NCI-H1436 treated with DMSO at 0.1 percent for 48 hours (cell line): ENCODE measurements at regions not wholly inside any gene's neighbourhood (a gene's known extent, or its start where the extent isn't known, plus 50 kb on each side); places are given as distances from the start of the nearest gene placed in this dataset.
"Not testable (repeated sequence)": the region's sequence is repeated elsewhere in the genome, so short reads cannot be mapped to it uniquely, and the experiment has no call there.

Experiments used
- DNase-seq: peaks from one replicate; lab custom pipeline; 2025; lab: John Stamatoyannopoulos, UW

DNA sequence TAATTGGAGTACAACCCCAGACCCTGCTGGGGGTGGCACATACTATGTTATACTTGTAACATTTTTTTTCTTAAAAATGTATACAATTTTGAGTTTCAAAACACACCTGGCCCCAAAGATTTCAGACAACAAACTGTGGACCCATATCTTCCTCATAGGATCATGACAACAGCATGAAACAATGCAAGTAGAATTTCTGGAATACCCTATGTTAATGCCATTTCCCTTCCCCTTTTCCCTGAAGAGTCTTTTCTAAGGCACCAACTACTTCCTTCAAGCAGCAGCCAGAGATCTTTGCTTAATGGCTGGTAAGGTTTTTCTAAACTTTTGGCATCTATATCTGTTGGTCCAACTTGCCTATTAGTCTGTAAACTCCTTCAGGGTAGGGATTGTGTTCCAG is 99.9 kb upstream of the SERBP1 start:
- no peak for DNase-seq

DNA sequence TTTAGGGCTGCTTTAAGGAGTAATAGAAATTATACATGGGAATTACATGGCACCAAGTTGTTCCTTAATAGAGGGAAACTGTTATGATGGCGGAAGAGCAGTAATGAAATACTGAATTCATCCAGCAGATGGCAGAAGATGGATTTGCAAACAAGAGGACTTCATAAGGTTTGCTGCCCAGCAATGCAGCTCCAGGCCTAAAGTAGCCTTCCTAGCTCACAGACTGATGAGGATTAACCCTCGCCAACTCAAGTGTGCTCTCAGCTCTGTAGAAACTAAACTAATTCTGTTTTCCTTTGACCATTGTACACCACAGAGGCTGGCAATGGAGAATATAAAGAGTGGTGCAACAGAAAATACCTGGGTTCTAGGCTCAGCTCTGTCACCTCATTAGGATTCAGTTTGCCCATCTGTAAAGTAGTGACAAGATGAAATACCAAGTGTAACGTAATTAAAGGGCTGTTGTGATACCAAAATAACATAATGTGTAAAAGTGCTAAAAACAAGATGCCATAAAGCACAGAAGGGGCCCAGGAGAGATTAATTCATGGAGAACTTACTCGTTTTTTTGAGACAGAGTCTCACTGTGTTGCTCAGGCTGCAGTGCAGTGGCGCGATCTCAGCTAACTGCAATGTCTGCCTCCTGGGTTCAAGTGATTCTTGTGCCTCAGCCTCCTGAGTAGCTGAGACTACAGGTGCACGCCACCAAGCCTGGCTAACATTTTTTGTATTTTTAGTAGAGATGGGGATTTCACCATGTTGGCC is 102.4 kb upstream of the SERBP1 start:
- DNase-seq: peak; percentile 17

- DNase-seq: no peak
Measured at GRCh38 chr1:67534627-67535065, 104.4 kb upstream of the SERBP1 start.

GRCh38 chr1:67535474-67535873 is 105.3 kb upstream of the SERBP1 start:
- DNase-seq: no peak

GRCh38 chr1:67536957-67537666 is 106.9 kb upstream of the SERBP1 start:
- no peak for DNase-seq

- DNase-seq: no peak
Measured at GRCh38 chr1:67537667-67538018, 107.4 kb upstream of the SERBP1 start.

DNA sequence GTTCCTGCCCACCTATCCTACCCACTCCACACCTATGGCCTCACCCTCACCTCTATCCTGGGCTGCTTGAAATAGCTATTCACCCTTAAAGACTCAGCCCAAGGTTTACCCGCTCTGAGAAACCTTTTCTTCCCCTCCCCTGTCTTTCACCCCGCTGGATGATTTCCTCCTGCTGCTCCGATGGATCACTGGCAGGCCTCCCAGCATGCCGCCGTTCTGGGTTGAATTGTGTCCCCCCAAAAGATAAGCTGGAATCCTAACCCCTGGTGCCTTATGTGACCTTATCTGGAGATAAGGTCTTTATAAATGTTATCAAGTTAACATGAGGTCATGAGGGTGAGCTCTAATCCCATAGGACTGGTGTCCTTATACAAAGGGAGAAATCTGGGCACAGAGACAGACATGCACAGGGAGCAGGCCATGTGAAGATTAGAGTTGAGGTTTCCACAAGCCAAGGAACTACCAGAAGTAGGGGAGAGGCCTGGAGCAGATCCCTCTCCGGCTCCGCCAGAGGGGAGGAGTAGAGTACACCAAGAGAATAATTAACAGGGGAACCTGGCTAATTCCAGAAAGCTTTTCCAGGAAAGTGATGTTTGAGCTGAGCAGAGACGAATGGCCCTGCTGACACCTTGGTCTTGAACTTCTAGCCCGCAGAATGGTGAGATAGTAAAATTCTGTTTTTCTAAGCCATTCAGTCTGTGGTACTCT is 110.0 kb upstream of the SERBP1 start:
- DNase-seq: no peak

- no peak for DNase-seq
Measured at GRCh38 chr1:67540733-67541125, 110.5 kb upstream of the SERBP1 start.

- DNase-seq: no peak
Measured at GRCh38 chr1:67542747-67543146, 112.5 kb upstream of the SERBP1 start.

GRCh38 chr1:67544921-67545320 is 114.7 kb upstream of the SERBP1 start:
- DNase-seq: no peak

DNA sequence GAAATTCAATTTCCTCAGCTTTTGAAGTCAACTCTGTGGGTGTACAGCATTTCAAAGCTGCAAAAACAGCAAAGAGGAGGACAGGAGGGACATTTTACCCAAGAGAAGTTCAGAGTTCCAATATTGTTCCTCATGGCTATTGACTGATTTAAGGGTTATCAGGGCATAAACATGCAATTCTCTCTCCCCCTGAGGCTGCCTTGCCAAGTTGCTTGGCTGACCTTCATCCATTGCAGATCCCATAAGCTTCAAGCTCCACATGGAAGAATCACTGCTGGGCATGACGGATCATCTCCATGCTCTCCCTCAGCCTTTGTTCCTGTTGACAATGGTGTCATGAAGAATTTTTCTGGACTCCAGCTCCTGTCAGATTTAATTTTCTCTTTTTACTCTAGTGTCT is 115.2 kb upstream of the SERBP1 start:
- no peak for DNase-seq

DNA sequence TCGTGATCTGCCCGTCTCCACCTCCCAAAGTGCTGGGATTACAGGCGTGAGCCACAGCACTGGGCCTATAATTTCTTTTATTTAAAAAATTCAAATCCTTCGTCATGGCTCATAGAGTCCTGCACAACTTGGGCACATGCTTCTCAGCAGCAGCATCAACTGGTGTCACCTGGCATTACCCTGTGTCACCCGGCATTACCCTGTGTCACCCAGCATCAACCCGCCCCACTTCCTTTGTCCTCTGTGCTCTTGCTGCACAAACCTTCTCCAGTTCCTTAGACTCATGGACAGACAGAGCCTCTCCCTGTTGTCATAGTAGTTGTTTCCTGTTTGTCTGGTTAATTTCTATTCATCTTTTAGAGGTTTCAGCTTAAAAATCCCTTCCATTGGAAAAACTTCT is 121.2 kb upstream of the SERBP1 start:
- no peak for DNase-seq

DNA sequence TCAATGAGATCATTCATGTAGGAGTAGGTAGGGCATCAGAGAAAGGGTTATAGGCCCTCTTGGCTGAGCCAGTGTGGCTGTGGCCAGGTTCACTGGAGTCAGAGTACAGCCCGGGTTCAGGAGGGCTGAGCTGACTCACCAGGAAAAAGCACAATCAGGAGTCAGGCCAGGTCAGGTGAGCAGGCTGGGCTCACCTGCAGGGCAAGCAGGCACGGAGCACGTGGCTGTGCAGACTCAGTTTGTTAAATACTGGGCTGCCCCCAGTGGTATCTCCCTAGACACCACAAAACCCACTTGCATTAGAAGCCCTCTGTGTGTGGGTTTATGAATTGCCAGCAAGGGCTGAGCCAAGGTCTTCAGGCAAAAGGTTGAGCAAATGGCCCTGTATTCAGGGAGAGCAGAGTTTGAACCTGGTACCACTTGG is 122.1 kb upstream of the SERBP1 start:
- no peak for DNase-seq

DNA sequence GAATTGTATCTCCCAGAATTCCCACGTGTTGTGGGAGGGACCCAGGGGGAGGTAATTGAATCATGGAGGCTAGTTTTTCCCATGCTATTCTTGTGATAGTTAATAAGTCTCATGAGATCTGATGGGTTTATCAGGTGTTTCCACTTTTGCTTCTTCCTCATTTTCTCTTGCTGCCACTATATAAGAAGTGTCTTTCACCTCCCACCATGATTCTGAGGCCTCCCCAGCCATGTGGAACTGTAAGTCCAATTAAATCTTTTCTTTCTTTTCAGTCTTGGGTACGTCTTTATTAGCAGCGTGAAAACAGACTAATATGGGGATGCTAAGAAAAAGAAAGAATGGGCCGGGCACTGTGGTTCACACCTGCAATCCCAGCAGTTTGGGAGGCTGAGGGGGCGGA is 124.0 kb upstream of the SERBP1 start:
- DNase-seq: not testable (repeated sequence)

DNA sequence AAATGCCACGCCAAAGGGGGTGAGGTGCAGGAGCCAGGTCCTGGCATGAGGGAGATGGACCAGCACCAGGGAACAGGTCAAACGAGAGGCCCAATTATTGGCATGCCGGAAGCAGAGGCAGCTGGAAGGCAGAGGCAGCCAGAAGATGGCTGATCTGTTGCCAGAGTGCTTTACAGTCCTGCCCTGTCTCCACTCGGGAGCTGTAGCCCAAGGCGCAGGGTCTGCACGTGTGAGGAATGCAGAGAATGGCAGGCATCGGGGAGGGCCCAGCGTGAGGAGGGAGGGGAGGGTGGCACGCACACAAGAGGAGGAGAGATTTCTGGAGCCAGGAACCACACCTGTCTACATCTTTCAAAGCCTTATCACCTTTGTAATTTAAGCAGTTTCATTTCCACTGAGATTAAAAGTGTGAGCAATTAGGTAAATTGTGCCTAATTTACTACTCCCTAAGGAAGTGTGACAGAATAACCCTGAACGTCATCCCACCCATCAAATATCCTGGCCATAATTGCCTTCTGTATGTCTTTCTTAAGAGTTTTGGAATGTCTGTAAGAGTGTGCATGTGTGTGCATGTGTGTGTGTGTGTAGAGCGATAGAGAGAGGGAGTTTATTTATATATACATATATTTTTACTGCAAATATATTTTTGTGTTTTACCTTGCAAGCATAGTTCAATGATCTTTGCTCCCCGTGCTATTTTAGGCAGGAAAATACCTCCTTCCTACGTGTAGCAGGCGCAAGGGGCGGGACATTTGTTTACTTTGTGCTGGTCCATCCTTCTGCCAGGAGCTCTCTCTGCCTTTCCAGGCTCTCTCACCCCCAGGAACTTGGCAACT is 125.5 kb upstream of the SERBP1 start:
- DNase-seq: peak; percentile 30

DNA sequence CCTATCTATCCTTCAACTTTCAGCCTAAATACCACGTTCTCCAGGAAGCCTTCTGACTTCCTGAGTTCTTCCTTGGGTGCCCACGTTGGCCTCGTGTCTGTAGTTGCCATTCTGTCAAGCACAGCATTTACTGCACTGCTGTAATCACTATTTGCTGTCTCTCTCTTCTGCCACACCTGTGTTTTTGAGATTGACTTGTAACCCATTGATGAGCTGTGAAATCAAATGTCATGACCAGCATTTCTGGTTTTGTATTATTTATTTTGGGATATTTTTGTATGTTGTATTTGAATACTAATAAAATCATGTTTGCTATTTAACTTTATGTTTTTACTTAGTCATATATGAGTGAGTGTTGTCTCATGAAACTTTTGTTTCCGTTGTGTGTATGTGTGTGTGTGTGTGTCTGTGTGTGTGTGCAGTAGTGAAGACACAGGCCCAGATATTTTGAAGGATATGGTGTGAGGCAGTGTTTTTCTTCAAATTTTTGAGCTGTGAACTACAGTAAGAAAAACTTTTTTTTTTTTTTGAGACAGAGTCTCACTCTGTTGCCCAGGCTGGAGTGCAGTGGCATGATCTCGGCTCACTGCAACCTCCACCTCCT is 126.2 kb upstream of the SERBP1 start:
- no peak for DNase-seq

DNA sequence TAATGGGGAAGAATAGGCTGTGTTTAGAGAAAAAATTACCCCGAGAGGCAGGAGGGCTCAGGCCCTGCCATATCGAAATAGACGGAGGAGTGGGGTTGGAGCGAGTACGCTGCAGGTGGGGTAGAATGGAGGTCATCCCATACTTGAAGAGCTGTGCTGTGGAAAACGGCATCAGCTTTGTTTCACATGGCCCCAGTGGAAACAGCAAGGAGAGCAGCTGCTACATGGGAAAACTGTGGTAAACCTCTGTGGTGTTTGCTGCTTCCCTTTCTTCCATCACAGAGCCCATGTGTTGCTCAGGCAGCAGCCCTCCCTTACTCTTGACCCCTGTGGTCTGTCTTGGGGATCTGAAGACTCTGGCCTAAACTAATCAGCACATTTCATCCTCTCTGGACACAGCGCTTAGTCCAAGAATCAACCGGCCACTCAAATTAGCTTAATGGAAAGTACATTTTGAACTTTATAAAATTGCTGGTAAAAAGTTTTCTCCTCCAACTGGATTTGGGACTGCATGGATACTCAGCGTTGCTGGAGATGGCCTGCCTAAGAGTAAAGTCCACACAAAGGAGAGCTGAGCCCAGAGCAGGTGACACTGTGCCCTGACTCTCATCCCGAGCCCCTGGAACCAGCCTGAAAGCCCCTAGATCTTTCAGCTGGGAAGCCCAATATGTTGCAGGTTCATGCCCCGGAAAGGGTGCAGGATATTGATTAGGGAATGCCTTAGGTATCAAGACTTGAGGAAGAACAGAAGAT is 127.1 kb upstream of the GADD45A start:
- no peak for DNase-seq

DNA sequence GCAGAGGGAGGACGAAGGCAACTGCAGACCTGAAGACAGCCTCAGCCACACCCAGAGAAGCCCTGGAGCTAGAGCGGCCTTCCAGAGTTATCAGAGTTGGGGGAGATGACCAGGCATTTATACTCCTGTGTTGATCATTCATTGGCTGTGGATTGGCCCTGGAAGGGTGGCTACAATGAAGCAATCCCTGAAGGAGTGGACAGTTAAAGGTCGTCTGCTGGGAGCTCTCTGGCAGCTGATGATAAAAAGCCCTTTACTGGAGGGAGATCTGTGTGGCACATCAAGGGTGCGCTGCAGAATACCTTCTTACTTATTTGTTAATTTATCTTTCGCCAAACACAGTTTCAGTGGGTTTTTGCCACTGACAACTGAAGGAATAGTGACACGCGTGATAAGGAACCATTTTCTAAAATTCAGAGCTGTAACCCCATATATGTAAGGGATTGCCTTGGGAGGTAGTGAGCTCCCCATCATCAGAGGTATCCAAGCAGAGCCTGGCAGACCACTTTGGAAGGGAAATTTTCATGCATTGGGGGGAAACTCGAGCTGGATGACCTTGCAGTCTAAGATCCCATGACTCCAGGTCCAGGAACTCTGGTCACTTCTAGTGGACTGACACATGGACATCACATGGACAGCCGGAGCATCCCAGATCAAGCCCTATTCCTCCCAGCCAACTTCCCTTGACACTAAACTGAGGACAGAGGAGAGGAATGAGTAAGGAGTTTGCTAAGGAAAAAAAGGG is 126.4 kb upstream of the GADD45A start:
- DNase-seq: no peak

DNA sequence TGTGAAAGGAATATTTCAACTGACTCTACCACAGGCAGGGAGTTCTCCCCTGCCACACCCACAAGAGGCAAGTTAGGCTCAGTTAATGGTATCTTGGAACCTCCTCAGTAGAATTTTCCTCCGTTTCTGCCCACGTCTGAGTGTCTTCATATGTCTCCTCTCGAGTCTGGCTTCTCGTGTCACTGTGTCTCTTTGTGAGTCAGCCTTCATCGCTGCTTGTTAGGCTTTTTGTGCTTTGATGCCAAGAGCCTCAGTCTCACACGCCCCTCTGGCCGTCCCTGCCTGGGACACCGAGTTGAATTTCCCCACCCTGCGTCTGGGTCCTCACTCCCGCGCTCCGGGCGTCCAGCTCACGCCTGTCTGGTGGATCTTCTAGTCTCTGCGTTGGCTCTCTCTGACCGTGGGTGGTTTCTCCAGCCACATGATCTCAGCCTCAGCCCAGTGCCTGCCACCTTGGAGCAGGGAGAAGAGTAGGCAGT is 125.7 kb upstream of the GADD45A start:
- DNase-seq: no peak
